Progenitor cell of endocrine pancreas (in vitro differentiated cells): ENCODE measurements at regions not wholly inside any gene's neighbourhood (a gene's known extent, or its start where the extent isn't known, plus 50 kb on each side); places are given as distances from the start of the nearest gene placed in this dataset.
"Not testable (repeated sequence)": the region's sequence is repeated elsewhere in the genome, so short reads cannot be mapped to it uniquely, and the experiment has no call there.

ENCODE experiments used
- DNase-seq: peaks from one replicate; pipeline ENCODE4 v3.0.0; 2021; ENCODE audit warnings: low spot score; ENCODE audit not compliant: unreplicated experiment
- H3K27ac Mint-ChIP-seq: 2 replicates; pipeline ENCODE4 v1.8.0; 2021; ENCODE audit warnings: mild to moderate bottlenecking, moderate library complexity, mixed read lengths
- H3K27me3 Mint-ChIP-seq: 2 replicates; pipeline ENCODE4 v1.8.0; 2021; ENCODE audit warnings: mixed read lengths
- H3K36me3 Mint-ChIP-seq: 2 replicates; pipeline ENCODE4 v1.8.0; 2022; ENCODE audit warnings: mixed read lengths; ENCODE audit not compliant: insufficient read depth
- H3K4me1 Mint-ChIP-seq: 2 replicates; pipeline ENCODE4 v1.8.0; 2021; ENCODE audit warnings: low read depth, mixed read lengths
- H3K4me3 Mint-ChIP-seq: 2 replicates; pipeline ENCODE4 v1.8.0; 2021; ENCODE audit warnings: low read depth, mild to moderate bottlenecking, moderate library complexity, mixed read lengths
- H3K9me3 Mint-ChIP-seq: 2 replicates; pipeline ENCODE4 v1.8.0; 2021; ENCODE audit warnings: low read depth, mixed read lengths
- CTCF ChIP-seq: fragments of 200-600 bp; sonication (generic); IDR thresholded peaks from one replicate; pipeline ENCODE4 v1.5.0; 2021; ENCODE audit warnings: antibody characterized with exemption, mild to moderate bottlenecking; ENCODE audit not compliant: unreplicated experiment

GRCh38 chr18:6566338-6566911 lies 151.7 kb upstream of the L3MBTL4 start:
- H3K4me1 Mint-ChIP-seq: peaks cover 24% of the 10 kb centered on the region
- H3K36me3 Mint-ChIP-seq: no peaks in the 10 kb centered on the region
- TF ChIP-seq CTCF: no peak
- no peak overlapping the region for H3K4me3 Mint-ChIP-seq
- peak overlapping the region; percentile 34 for H3K27ac Mint-ChIP-seq
- no peaks in the 10 kb centered on the region for H3K27me3 Mint-ChIP-seq
- H3K9me3 Mint-ChIP-seq: no peaks in the 10 kb centered on the region
- DNase-seq: no peak

- Mint-ChIP-seq H3K9me3 (no peaks in the 10 kb centered on the region), H3K4me1 (peaks cover 27% of the 10 kb centered on the region), H3K27ac (no peak overlapping the region)
These were observed 155.1 kb upstream of the L3MBTL4 start for GRCh38 chr18:6569813-6570212.

GRCh38 chr18:6570581-6571238 lies 156.0 kb upstream of the L3MBTL4 start:
- DNase-seq: no peak
- H3K27ac Mint-ChIP-seq: no peak overlapping the region
- TF ChIP-seq CTCF: no peak
- H3K27me3 Mint-ChIP-seq: no peaks in the 10 kb centered on the region
- no peaks in the 10 kb centered on the region for H3K9me3 Mint-ChIP-seq
- no peaks in the 10 kb centered on the region for H3K36me3 Mint-ChIP-seq
- peaks cover 21% of the 10 kb centered on the region for H3K4me1 Mint-ChIP-seq
- H3K4me3 Mint-ChIP-seq: no peak overlapping the region

More at GRCh38 chr18:6569813-6570212, 155.1 kb upstream of the L3MBTL4 start:
- Mint-ChIP-seq H3K36me3 (no peaks in the 10 kb centered on the region), H3K27me3 (no peaks in the 10 kb centered on the region), H3K4me3 (no peak overlapping the region)
- no peak for DNase-seq
- no peak for TF ChIP-seq CTCF

- H3K4me3 Mint-ChIP-seq: no peak overlapping the region
- DNase-seq: no peak
- peaks cover 15% of the 10 kb centered on the region for H3K4me1 Mint-ChIP-seq
- H3K27ac Mint-ChIP-seq: no peak overlapping the region
- no peaks in the 10 kb centered on the region for H3K36me3 Mint-ChIP-seq
- no peaks in the 10 kb centered on the region for H3K9me3 Mint-ChIP-seq
- TF ChIP-seq CTCF: no peak
- no peaks in the 10 kb centered on the region for H3K27me3 Mint-ChIP-seq
These were observed 156.5 kb upstream of the L3MBTL4 start for GRCh38 chr18:6571239-6571602.

GRCh38 chr18:6572192-6572591 lies 157.3 kb upstream of the ARHGAP28 start:
- H3K36me3 Mint-ChIP-seq, H3K27me3 Mint-ChIP-seq, H3K9me3 Mint-ChIP-seq, DNase-seq, H3K4me3 Mint-ChIP-seq, H3K27ac Mint-ChIP-seq: not testable (repeated sequence)
- H3K4me1 Mint-ChIP-seq: peaks cover 11% of the 10 kb centered on the region

GRCh38 chr18:6574631-6575030 lies 154.9 kb upstream of the ARHGAP28 start:
- Mint-ChIP-seq H3K27ac (no peak overlapping the region), H3K4me3 (no peak overlapping the region), H3K36me3 (no peaks in the 10 kb centered on the region), H3K9me3 (no peaks in the 10 kb centered on the region), H3K4me1 (peaks cover 8% of the 10 kb centered on the region), H3K27me3 (no peaks in the 10 kb centered on the region)
- TF ChIP-seq CTCF: no peak
- DNase-seq: no peak
